EH (cell line): ENCODE measurements at regions not wholly inside any gene's neighbourhood (a gene's known extent, or its start where the extent isn't known, plus 50 kb on each side); places are given as distances from the start of the nearest gene placed in this dataset.
"Not testable (repeated sequence)": the region's sequence is repeated elsewhere in the genome, so short reads cannot be mapped to it uniquely, and the experiment has no call there.

Source experiments
- DNase-seq: peaks from one replicate; pipeline ENCODE4 v3.0.0-alpha.2; 2015; ENCODE audit warnings: low read depth

GRCh38 chr1:91098299-91098906 is 76.6 kb upstream of the ZNF644 start:
- DNase-seq, result peak; percentile 34

- DNase-seq, result not testable (repeated sequence)
Measured at GRCh38 chr1:91095321-91095720, 73.5 kb upstream of the ZNF644 start.

GRCh38 chr1:91092503-91092902 is 70.7 kb upstream of the ZNF644 start:
- no peak for DNase-seq

GRCh38 chr1:91091812-91092211 is 70.0 kb upstream of the ZNF644 start:
- no peak for DNase-seq

GRCh38 chr1:91080650-91081049 is 58.8 kb upstream of the ZNF644 start:
- peak; percentile 38 for DNase-seq

- no peak for DNase-seq
Measured at GRCh38 chr1:91078859-91079258, 57.0 kb upstream of the ZNF644 start.

- DNase-seq, result no peak
Measured at GRCh38 chr1:91076834-91077233, 55.0 kb upstream of the ZNF644 start.

- peak; percentile 11 for DNase-seq
Measured at GRCh38 chr1:91075233-91076135, 53.6 kb upstream of the ZNF644 start.

GRCh38 chr1:91073299-91073698 is 51.5 kb upstream of the ZNF644 start:
- DNase-seq, result no peak

GRCh38 chr1:91071838-91072237 is 50.0 kb upstream of the ZNF644 start:
- DNase-seq, result no peak
